Hippocampal formation (tissue), 2 donors: ENCODE measurements at regions not wholly inside any gene's neighbourhood (a gene's known extent, or its start where the extent isn't known, plus 50 kb on each side); places are given as distances from the start of the nearest gene placed in this dataset.
"Not testable (repeated sequence)": the region's sequence is repeated elsewhere in the genome, so short reads cannot be mapped to it uniquely, and the experiment has no call there.

Experiments
- DNase-seq, 2 donors: peaks; one replicate each; lab custom pipeline; 2025; lab: John Stamatoyannopoulos, UW

- DNase-seq: no peak
Measured at GRCh38 chr6:11384531-11385309, 152.3 kb upstream of the NEDD9 start.

- no peak for DNase-seq
Measured at GRCh38 chr6:11381801-11382513, 149.5 kb upstream of the NEDD9 start.

GRCh38 chr6:11380969-11381744 is 148.7 kb upstream of the NEDD9 start:
- DNase-seq: no peak

GRCh38 chr6:11380549-11380948 is 148.1 kb upstream of the NEDD9 start:
- no peak for DNase-seq

GRCh38 chr6:11379805-11380204 is 147.3 kb upstream of the NEDD9 start:
- no peak for DNase-seq

GRCh38 chr6:11378639-11379038 is 146.2 kb upstream of the NEDD9 start:
- no peak for DNase-seq

GRCh38 chr6:11374036-11375010 is 141.9 kb upstream of the NEDD9 start:
- peak in 1 of 2 donors; percentile 18 for DNase-seq

- no peak for DNase-seq
Measured at GRCh38 chr6:11373208-11373607, 140.7 kb upstream of the NEDD9 start.

GRCh38 chr6:11372186-11372790 is 139.8 kb upstream of the NEDD9 start:
- DNase-seq: not testable (repeated sequence)

- no peak for DNase-seq
Measured at GRCh38 chr6:11370191-11371018, 137.9 kb upstream of the NEDD9 start.

GRCh38 chr6:11368760-11369159 is 136.3 kb upstream of the NEDD9 start:
- DNase-seq: no peak

- no peak for DNase-seq
Measured at GRCh38 chr6:11368264-11368663, 135.8 kb upstream of the NEDD9 start.

- DNase-seq: no peak
Measured at GRCh38 chr6:11367638-11368199, 135.3 kb upstream of the NEDD9 start.

GRCh38 chr6:11366934-11367637 is 134.6 kb upstream of the NEDD9 start:
- DNase-seq: no peak

GRCh38 chr6:11366183-11366933 is 133.9 kb upstream of the NEDD9 start:
- no peak for DNase-seq

GRCh38 chr6:11364971-11365397 is 132.5 kb upstream of the NEDD9 start:
- DNase-seq: no peak

- no peak for DNase-seq
Measured at GRCh38 chr6:11363881-11364576, 131.6 kb upstream of the NEDD9 start.

GRCh38 chr6:11362564-11362963 is 130.1 kb upstream of the NEDD9 start:
- DNase-seq: no peak
